Effector memory CD4-positive, alpha-beta T cell (primary cell): ENCODE measurements at regions not wholly inside any gene's neighbourhood (a gene's known extent, or its start where the extent isn't known, plus 50 kb on each side); places are given as distances from the start of the nearest gene placed in this dataset.
"Not testable (repeated sequence)": the region's sequence is repeated elsewhere in the genome, so short reads cannot be mapped to it uniquely, and the experiment has no call there.

Experiments used
- DNase-seq, 3 donors: peaks; one replicate each; pipeline ENCODE4 v3.0.0-alpha.2; 2020
- H3K27ac ChIP-seq: 2 replicates; pipeline ENCODE4 v1.7.0; 2013; ENCODE audit warnings: mild to moderate bottlenecking, low read length, moderate library complexity; ENCODE audit not compliant: insufficient read depth, poor library complexity, severe bottlenecking
- H3K27me3 ChIP-seq: replicated peaks from 2 replicates; pipeline ENCODE4 v1.7.0; 2013; ENCODE audit warnings: mild to moderate bottlenecking, low read length; ENCODE audit not compliant: insufficient read depth, control insufficient read depth, poor library complexity, severe bottlenecking
- H3K36me3 ChIP-seq: 2 replicates; pipeline ENCODE4 v1.7.0; 2013; ENCODE audit warnings: mild to moderate bottlenecking, low read length, moderate library complexity; ENCODE audit not compliant: control insufficient read depth, insufficient read depth
- H3K4me1 ChIP-seq: 2 replicates; pipeline ENCODE4 v1.7.0; 2013; ENCODE audit warnings: low read length, mild to moderate bottlenecking; ENCODE audit not compliant: control insufficient read depth, insufficient read depth, poor library complexity, severe bottlenecking
- H3K4me3 ChIP-seq: 2 replicates; pipeline ENCODE4 v1.7.0; 2013; ENCODE audit warnings: low read length, low read depth, mild to moderate bottlenecking; ENCODE audit not compliant: insufficient read depth, poor library complexity, severe bottlenecking
- H3K9me3 ChIP-seq: 2 replicates; pipeline ENCODE4 v1.7.0; 2013; ENCODE audit warnings: mild to moderate bottlenecking, low read length, moderate library complexity; ENCODE audit not compliant: control insufficient read depth

- no peaks in the 10 kb centered on the region for H3K9me3 ChIP-seq
- DNase-seq: peak; percentile 23 to 27 (median 27)
- no peak overlapping the region for H3K4me3 ChIP-seq
- peaks cover 49% of the 10 kb centered on the region for H3K4me1 ChIP-seq
- H3K27me3 ChIP-seq: no peaks in the 10 kb centered on the region
- H3K36me3 ChIP-seq: no peaks in the 10 kb centered on the region
- peak overlapping the region; percentile 66 for H3K27ac ChIP-seq
These were observed 278.9 kb upstream of the CRY1 start for GRCh38 chr12:107372229-107372658.

GRCh38 chr12:107373238-107373809 is 280.0 kb upstream of the CRY1 start:
- Histone ChIP-seq H3K9me3 (no peaks in the 10 kb centered on the region), H3K36me3 (no peaks in the 10 kb centered on the region), H3K27ac (peak overlapping the region; percentile 66), H3K4me1 (peaks cover 49% of the 10 kb centered on the region), H3K27me3 (no peaks in the 10 kb centered on the region), H3K4me3 (no peak overlapping the region)
- DNase-seq: no peak

- no peaks in the 10 kb centered on the region for H3K27me3 ChIP-seq
- no peaks in the 10 kb centered on the region for H3K36me3 ChIP-seq
- H3K4me3 ChIP-seq: no peak overlapping the region
- peaks cover 49% of the 10 kb centered on the region for H3K4me1 ChIP-seq
- peak overlapping the region; percentile 29 for H3K27ac ChIP-seq
- peak in 1 of 3 donors; percentile 7 for DNase-seq
- H3K9me3 ChIP-seq: no peaks in the 10 kb centered on the region
These were observed 281.0 kb upstream of the CRY1 start for GRCh38 chr12:107374161-107374840.

GRCh38 chr12:107375231-107375630 is 281.9 kb upstream of the CRY1 start:
- H3K4me3 ChIP-seq: no peak overlapping the region
- H3K27me3 ChIP-seq: no peaks in the 10 kb centered on the region
- no peaks in the 10 kb centered on the region for H3K9me3 ChIP-seq
- no peak overlapping the region for H3K27ac ChIP-seq
- no peak for DNase-seq
- H3K36me3 ChIP-seq: no peaks in the 10 kb centered on the region
- H3K4me1 ChIP-seq: peaks cover 43% of the 10 kb centered on the region

GRCh38 chr12:107377596-107378385 is 284.4 kb upstream of the CRY1 start:
- no peak overlapping the region for H3K27ac ChIP-seq
- DNase-seq: no peak
- no peak overlapping the region for H3K4me3 ChIP-seq
- H3K4me1 ChIP-seq: peaks cover 20% of the 10 kb centered on the region
- no peaks in the 10 kb centered on the region for H3K36me3 ChIP-seq
- H3K27me3 ChIP-seq: no peaks in the 10 kb centered on the region
- H3K9me3 ChIP-seq: no peaks in the 10 kb centered on the region

- H3K36me3 ChIP-seq: no peaks in the 10 kb centered on the region
- H3K4me3 ChIP-seq: no peak overlapping the region
- H3K4me1 ChIP-seq: peaks cover 12% of the 10 kb centered on the region
- no peak overlapping the region for H3K27ac ChIP-seq
- no peak for DNase-seq
- no peaks in the 10 kb centered on the region for H3K9me3 ChIP-seq
- no peaks in the 10 kb centered on the region for H3K27me3 ChIP-seq
These were observed 285.3 kb upstream of the CRY1 start for GRCh38 chr12:107378609-107379008.

- not testable (repeated sequence) for H3K27ac ChIP-seq, H3K4me3 ChIP-seq, H3K27me3 ChIP-seq, H3K36me3 ChIP-seq, H3K4me1 ChIP-seq, H3K9me3 ChIP-seq, DNase-seq
These were observed 285.9 kb upstream of the CRY1 start for GRCh38 chr12:107379142-107379851.

GRCh38 chr12:107379852-107380567 is 286.7 kb upstream of the CRY1 start:
- no peak overlapping the region for H3K4me3 ChIP-seq
- H3K36me3 ChIP-seq: no peaks in the 10 kb centered on the region
- no peaks in the 10 kb centered on the region for H3K4me1 ChIP-seq
- no peaks in the 10 kb centered on the region for H3K27me3 ChIP-seq
- no peak for DNase-seq
- H3K27ac ChIP-seq: no peak overlapping the region
- no peaks in the 10 kb centered on the region for H3K9me3 ChIP-seq

GRCh38 chr12:107384645-107385044 is 291.3 kb upstream of the CRY1 start:
- Histone ChIP-seq H3K27me3 (no peaks in the 10 kb centered on the region), H3K9me3 (no peaks in the 10 kb centered on the region), H3K4me3 (no peak overlapping the region), H3K27ac (no peak overlapping the region), H3K36me3 (no peaks in the 10 kb centered on the region), H3K4me1 (no peaks in the 10 kb centered on the region)
- no peak for DNase-seq
